Parathyroid adenoma (tissue), 2 donors: ENCODE measurements at regions not wholly inside any gene's neighbourhood (a gene's known extent, or its start where the extent isn't known, plus 50 kb on each side); places are given as distances from the start of the nearest gene placed in this dataset.

ENCODE experiments used
- H2AFZ ChIP-seq: fragments of 300-600 bp; sonication (generic); one replicate; pipeline ENCODE4 v1.7.0; 2017; ENCODE audit warnings: antibody characterized with exemption, mild to moderate bottlenecking
- H3K27ac ChIP-seq: fragments of 300-600 bp; sonication (generic); one replicate; pipeline ENCODE4 v1.7.0; 2017
- H3K27me3 ChIP-seq: fragments of 300-600 bp; sonication (generic); one replicate; pipeline ENCODE4 v1.7.0; 2017; ENCODE audit warnings: low read length; ENCODE audit not compliant: control insufficient read depth, insufficient read depth
- H3K36me3 ChIP-seq: fragments of 300-600 bp; sonication (generic); one replicate; pipeline ENCODE4 v1.7.0; 2017; ENCODE audit warnings: low read length; ENCODE audit not compliant: control insufficient read depth, insufficient read depth
- H3K4me1 ChIP-seq: fragments of 300-600 bp; sonication (generic); one replicate; pipeline ENCODE4 v1.7.0; 2017; ENCODE audit warnings: control low read depth
- H3K4me2 ChIP-seq: fragments of 300-600 bp; sonication (generic); one replicate; pipeline ENCODE4 v1.7.0; 2017; ENCODE audit warnings: low read length
- H3K4me3 ChIP-seq: fragments of 300-600 bp; sonication (generic); one replicate; pipeline ENCODE4 v1.7.0; 2017; ENCODE audit warnings: low read depth, low read length
- H3K79me2 ChIP-seq: fragments of 300-600 bp; sonication (generic); one replicate; pipeline ENCODE4 v1.7.0; 2017; ENCODE audit warnings: control low read depth
- H3K9ac ChIP-seq: fragments of 300-600 bp; sonication (generic); one replicate; pipeline ENCODE4 v1.7.0; 2017; ENCODE audit warnings: mild to moderate bottlenecking
- H3K9me3 ChIP-seq: fragments of 300-600 bp; sonication (generic); one replicate; pipeline ENCODE4 v1.7.0; 2017; ENCODE audit warnings: low read length; ENCODE audit not compliant: control insufficient read depth
- CTCF ChIP-seq: fragments of 300-600 bp; sonication (generic); IDR thresholded peaks from one replicate; pipeline ENCODE4 v1.7.0; 2017; ENCODE audit warnings: antibody characterized with exemption, mild to moderate bottlenecking
- donor health status: primary hyperparathyroidism.

GRCh38 chr4:151529187-151529586 lies 120.2 kb downstream of the FHIP1A start:
- Histone ChIP-seq H3K4me1 (no peaks in the 10 kb centered on the region), H3K9me3 (no peaks in the 10 kb centered on the region), H3K9ac (no peak overlapping the region), H3K27me3 (no peaks in the 10 kb centered on the region), H3K36me3 (no peaks in the 10 kb centered on the region), H3K27ac (no peak overlapping the region), H3K79me2 (no peaks in the 10 kb centered on the region), H3K4me3 (no peak overlapping the region), H3K4me2 (no peak overlapping the region), H2AFZ (no peak overlapping the region)
- no peak for TF ChIP-seq CTCF

GRCh38 chr4:151530230-151530629 lies 121.3 kb downstream of the FHIP1A start:
- H3K27ac ChIP-seq = no peak overlapping the region
- no peaks in the 10 kb centered on the region for H3K36me3 ChIP-seq
- no peak overlapping the region for H3K9ac ChIP-seq
- TF ChIP-seq CTCF = no peak
- no peak overlapping the region for H2AFZ ChIP-seq
- no peak overlapping the region for H3K4me2 ChIP-seq
- H3K9me3 ChIP-seq = no peaks in the 10 kb centered on the region
- no peak overlapping the region for H3K4me3 ChIP-seq
- no peaks in the 10 kb centered on the region for H3K4me1 ChIP-seq
- no peaks in the 10 kb centered on the region for H3K79me2 ChIP-seq
- no peaks in the 10 kb centered on the region for H3K27me3 ChIP-seq

- no peaks in the 10 kb centered on the region for H3K4me1 ChIP-seq
- H3K4me3 ChIP-seq = no peak overlapping the region
- H3K27ac ChIP-seq = no peak overlapping the region
- no peak overlapping the region for H3K4me2 ChIP-seq
- H3K27me3 ChIP-seq = no peaks in the 10 kb centered on the region
- no peak overlapping the region for H2AFZ ChIP-seq
- H3K9me3 ChIP-seq = no peaks in the 10 kb centered on the region
- H3K79me2 ChIP-seq = no peaks in the 10 kb centered on the region
- no peak for TF ChIP-seq CTCF
- H3K9ac ChIP-seq = no peak overlapping the region
- no peaks in the 10 kb centered on the region for H3K36me3 ChIP-seq
Observed at GRCh38 chr4:151530783-151531182, 121.8 kb downstream of the FHIP1A start.

- H3K4me3 ChIP-seq = no peak overlapping the region
- no peaks in the 10 kb centered on the region for H3K79me2 ChIP-seq
- no peak overlapping the region for H3K4me2 ChIP-seq
- no peaks in the 10 kb centered on the region for H3K27me3 ChIP-seq
- no peak for TF ChIP-seq CTCF
- H3K4me1 ChIP-seq = no peaks in the 10 kb centered on the region
- H3K9me3 ChIP-seq = no peaks in the 10 kb centered on the region
- no peak overlapping the region for H3K9ac ChIP-seq
- H2AFZ ChIP-seq = no peak overlapping the region
- H3K27ac ChIP-seq = no peak overlapping the region
- H3K36me3 ChIP-seq = no peaks in the 10 kb centered on the region
Observed at GRCh38 chr4:151532001-151532708, 123.2 kb downstream of the FHIP1A start.

GRCh38 chr4:151534195-151534594 lies 125.2 kb downstream of the FHIP1A start:
- Histone ChIP-seq H3K9ac (no peak overlapping the region), H3K27ac (no peak overlapping the region), H3K4me1 (no peaks in the 10 kb centered on the region), H2AFZ (no peak overlapping the region), H3K4me3 (no peak overlapping the region), H3K9me3 (no peaks in the 10 kb centered on the region), H3K79me2 (no peaks in the 10 kb centered on the region), H3K36me3 (no peaks in the 10 kb centered on the region), H3K27me3 (no peaks in the 10 kb centered on the region), H3K4me2 (no peak overlapping the region)
- no peak for TF ChIP-seq CTCF
